ENCODE measurements at regions not wholly inside any gene's neighbourhood (a gene's known extent, or its start where the extent isn't known, plus 50 kb on each side); places are given as distances from the start of the nearest gene placed in this dataset.

DNA sequence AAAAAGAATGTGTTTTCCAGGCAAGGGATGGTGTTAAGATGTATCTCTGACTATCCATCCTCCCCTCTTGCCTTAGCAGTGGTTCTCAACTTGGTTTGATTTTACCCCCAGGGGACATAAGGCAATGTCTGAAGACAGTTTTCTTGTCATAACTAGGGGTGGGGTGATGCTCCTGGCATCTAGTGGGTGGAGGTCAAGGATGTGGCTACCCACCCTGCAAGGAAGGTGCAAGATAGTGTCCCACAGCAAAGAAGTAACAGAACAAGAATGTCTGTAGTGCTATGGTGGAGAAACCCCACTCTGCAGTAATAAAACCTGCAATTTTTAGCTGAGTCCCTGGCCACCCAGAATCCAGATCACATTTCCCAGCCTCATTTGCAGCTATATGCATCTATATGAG lies 81.2 kb upstream of the TBL1X start:
- Histone ChIP-seq H4K20me1 (ENCODE audit: low read depth) (no peaks in the 10 kb centered on the region), H3K36me3 (no peaks in the 10 kb centered on the region), H3K4me2 (no peak overlapping the region), H3K27ac (no peak overlapping the region), H3K4me3 (no peak overlapping the region), H2AFZ (replicated peaks) (no peak overlapping the region), H3F3A (ENCODE audit: low read depth) (no peaks in the 10 kb centered on the region), H3K4me1 (no peaks in the 10 kb centered on the region), H3K9ac (no peak overlapping the region), H3K27me3 (no peaks in the 10 kb centered on the region), H3K9me3 (ENCODE audit: low read depth) (no peaks in the 10 kb centered on the region), H3K79me2 (ENCODE audit: low read depth) (no peaks in the 10 kb centered on the region)
- Mint-ChIP-seq H3K27me3 (ENCODE audit: insufficient read depth, low read depth) (peaks cover 7% of the 10 kb centered on the region), H3K27ac (no peak overlapping the region), H3K4me1 (peaks cover 12% of the 10 kb centered on the region), H3K9me3 (peaks cover 13% of the 10 kb centered on the region), H3K4me3 (no peak overlapping the region), H3K36me3 (no peaks in the 10 kb centered on the region)
- DNase-seq (ENCODE audit: low spot score), result no peak
- TF ChIP-seq EZH2phosphoT487 (IDR thresholded peaks at IDR 0.05), result no peak
- no peak for TF ChIP-seq EZH2 (IDR thresholded peaks at IDR 0.05)
- TF ChIP-seq CTCF (IDR thresholded peaks at IDR 0.05), result no peak

DNA sequence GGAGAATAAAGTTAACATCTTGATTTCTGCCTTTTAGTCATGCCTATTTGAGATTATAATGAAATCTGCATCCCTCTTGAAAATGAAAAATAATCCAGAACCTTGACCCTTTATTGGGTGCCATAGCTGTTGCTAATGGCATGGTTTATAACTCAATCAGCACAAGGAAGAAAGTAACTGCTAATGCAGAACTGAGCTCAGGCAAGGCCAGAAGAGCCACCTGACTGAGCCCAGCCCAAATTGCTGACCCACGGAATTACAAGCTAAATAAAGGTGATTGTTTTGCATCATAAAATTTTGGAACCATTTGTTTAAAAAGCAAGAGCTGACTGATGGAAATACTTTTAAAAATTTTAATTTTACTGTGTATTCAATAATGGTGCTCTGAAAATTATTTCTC lies 76.4 kb upstream of the TBL1X start:
- DNase-seq (ENCODE audit: low spot score), result no peak
- H3K27ac Mint-ChIP-seq, result no peak overlapping the region
- no peaks in the 10 kb centered on the region for H3K79me2 ChIP-seq (ENCODE audit: low read depth)

DNA sequence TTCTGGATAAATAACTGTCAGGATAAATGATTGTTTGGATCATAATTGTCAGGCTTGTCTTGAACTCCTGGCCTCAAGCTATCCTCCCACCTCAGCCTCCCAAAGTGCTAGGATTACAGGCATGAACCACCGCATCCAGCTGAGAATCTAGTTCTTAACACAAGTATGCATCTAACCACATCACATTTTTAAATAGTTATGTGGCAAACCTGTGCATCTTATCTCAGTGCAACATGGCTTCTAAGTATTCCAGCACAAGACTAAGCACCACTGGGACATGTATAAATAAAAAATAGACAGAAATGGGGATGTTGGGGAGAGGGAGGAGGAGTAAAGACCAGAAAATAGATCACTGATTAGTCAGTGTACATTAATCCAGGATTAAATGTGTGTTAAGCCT lies 74.7 kb upstream of the TBL1X start:
- H3K4me1 Mint-ChIP-seq, result no peaks in the 10 kb centered on the region
- no peaks in the 10 kb centered on the region for H3K4me1 ChIP-seq
- H4K20me1 ChIP-seq (ENCODE audit: low read depth), result no peaks in the 10 kb centered on the region
- peaks cover 5% of the 10 kb centered on the region for H3K27me3 Mint-ChIP-seq (ENCODE audit: insufficient read depth, low read depth)
- no peaks in the 10 kb centered on the region for H3F3A ChIP-seq (ENCODE audit: low read depth)
- H3K36me3 Mint-ChIP-seq, result no peaks in the 10 kb centered on the region
- H3K79me2 ChIP-seq (ENCODE audit: low read depth), result no peaks in the 10 kb centered on the region
- no peaks in the 10 kb centered on the region for H3K36me3 ChIP-seq
- H3K9me3 ChIP-seq (ENCODE audit: low read depth), result no peaks in the 10 kb centered on the region
- H3K4me2 ChIP-seq, result no peak overlapping the region
- H3K27me3 ChIP-seq, result no peaks in the 10 kb centered on the region
- H3K4me3 ChIP-seq, result no peak overlapping the region
- no peak overlapping the region for H3K27ac Mint-ChIP-seq
- DNase-seq (ENCODE audit: low spot score), result no peak
- no peak overlapping the region for H3K9ac ChIP-seq
- H2AFZ ChIP-seq (replicated peaks), result no peak overlapping the region
- no peak overlapping the region for H3K4me3 Mint-ChIP-seq
- no peak overlapping the region for H3K27ac ChIP-seq
- TF ChIP-seq CTCF (IDR thresholded peaks at IDR 0.05), result no peak
- no peak for TF ChIP-seq EZH2phosphoT487 (IDR thresholded peaks at IDR 0.05)
- TF ChIP-seq EZH2 (IDR thresholded peaks at IDR 0.05), result no peak
- H3K9me3 Mint-ChIP-seq, result peaks cover 3% of the 10 kb centered on the region

More for the DNA sequence above, 76.4 kb upstream of the TBL1X start:
- no peaks in the 10 kb centered on the region for H3K36me3 Mint-ChIP-seq
- H3K9me3 ChIP-seq (ENCODE audit: low read depth), result no peaks in the 10 kb centered on the region
- no peak overlapping the region for H3K4me3 Mint-ChIP-seq
- no peaks in the 10 kb centered on the region for H3K36me3 ChIP-seq
- H3K9ac ChIP-seq, result no peak overlapping the region
- no peak overlapping the region for H3K27ac ChIP-seq
- H3K27me3 Mint-ChIP-seq (ENCODE audit: insufficient read depth, low read depth), result peaks cover 5% of the 10 kb centered on the region
- H3K4me1 ChIP-seq, result no peaks in the 10 kb centered on the region
- H4K20me1 ChIP-seq (ENCODE audit: low read depth), result no peaks in the 10 kb centered on the region
- no peak overlapping the region for H3K4me3 ChIP-seq
- H3F3A ChIP-seq (ENCODE audit: low read depth), result no peaks in the 10 kb centered on the region
- no peaks in the 10 kb centered on the region for H3K4me1 Mint-ChIP-seq
- H2AFZ ChIP-seq (replicated peaks), result no peak overlapping the region
- no peaks in the 10 kb centered on the region for H3K27me3 ChIP-seq
- TF ChIP-seq EZH2phosphoT487 (IDR thresholded peaks at IDR 0.05) (no peak), EZH2 (IDR thresholded peaks at IDR 0.05) (no peak), CTCF (IDR thresholded peaks at IDR 0.05) (no peak)
- H3K9me3 Mint-ChIP-seq, result peaks cover 8% of the 10 kb centered on the region
- no peak overlapping the region for H3K4me2 ChIP-seq

Measured in neural progenitor cell (in vitro differentiated cells).